Neural cell (in vitro differentiated cells): ENCODE measurements at regions not wholly inside any gene's neighbourhood (a gene's known extent, or its start where the extent isn't known, plus 50 kb on each side); places are given as distances from the start of the nearest gene placed in this dataset.
"Not testable (repeated sequence)": the region's sequence is repeated elsewhere in the genome, so short reads cannot be mapped to it uniquely, and the experiment has no call there.

Source experiments
- H2AFZ ChIP-seq: fragments of 200-600, 300-800 bp; sonication (generic), shearing (Covaris generic); 2 replicates; pipeline ENCODE4 v1.6.0; 2014; ENCODE audit warnings: low read depth, mild to moderate bottlenecking, antibody characterized with exemption, low read length, moderate library complexity
- H3F3A ChIP-seq: fragments of 200-600 bp; shearing (Covaris generic); 2 replicates; pipeline ENCODE4 v1.6.1; 2016; ENCODE audit warnings: mild to moderate bottlenecking, moderate library complexity, mixed read lengths, antibody characterized with exemption, low read length; ENCODE audit not compliant: insufficient read depth, poor library complexity, severe bottlenecking
- H3K27ac ChIP-seq: fragments of 200-600, 300-800 bp; sonication (generic), shearing (Covaris generic); 2 replicates; pipeline ENCODE4 v1.5.1; 2014; ENCODE audit warnings: mild to moderate bottlenecking, low read length, moderate library complexity
- H3K27me3 ChIP-seq: fragments of 300-800, 200-600 bp; sonication (generic), shearing (Covaris generic); 2 replicates; pipeline ENCODE4 v1.6.0; 2014; ENCODE audit warnings: mild to moderate bottlenecking, low read depth, low read length, moderate library complexity; ENCODE audit not compliant: insufficient read depth
- H3K36me3 ChIP-seq: fragments of 300-800, 200-600 bp; sonication (generic), shearing (Covaris generic); 2 replicates; pipeline ENCODE4 v1.5.1; 2014; ENCODE audit warnings: mild to moderate bottlenecking, antibody characterized with exemption, low read length, moderate library complexity; ENCODE audit not compliant: insufficient read depth
- H3K4me2 ChIP-seq: fragments of 300-800, 200-600 bp; sonication (generic), shearing (Covaris generic); 2 replicates; pipeline ENCODE4 v1.6.0; 2014; ENCODE audit warnings: mild to moderate bottlenecking, low read length
- H3K4me3 ChIP-seq: fragments of 300-800, 200-600 bp; sonication (generic), shearing (Covaris generic); 2 replicates; pipeline ENCODE4 v1.5.1; 2014; ENCODE audit warnings: mild to moderate bottlenecking, low read length, moderate library complexity
- H3K79me2 ChIP-seq: fragments of 200-600 bp; shearing (Covaris generic); replicated peaks from 2 replicates; pipeline ENCODE4 v1.6.0; 2014; ENCODE audit warnings: mild to moderate bottlenecking, low read length, moderate library complexity; ENCODE audit not compliant: insufficient read depth
- H3K9ac ChIP-seq: fragments of 300-800, 200-600 bp; sonication (generic), shearing (Covaris generic); 2 replicates; pipeline ENCODE4 v1.6.1; 2016; ENCODE audit warnings: mild to moderate bottlenecking, low read length, mixed read lengths
- H3K9me2 ChIP-seq: fragments of 200-600 bp; shearing (Covaris generic); 2 replicates; pipeline ENCODE4 v1.6.1; 2016; ENCODE audit warnings: mild to moderate bottlenecking, low read length, mixed read lengths; ENCODE audit not compliant: insufficient read depth
- H3K9me3 ChIP-seq: fragments of 200-600, 300-800 bp; sonication (generic), shearing (Covaris generic); 2 replicates; pipeline ENCODE4 v1.6.1; 2016; ENCODE audit warnings: mild to moderate bottlenecking, mixed run types, low read length, moderate library complexity, mixed read lengths
- H4K20me1 ChIP-seq: fragments of 200-600 bp; shearing (Covaris generic); 2 replicates; pipeline ENCODE4 v1.6.1; 2016; ENCODE audit warnings: mild to moderate bottlenecking, mixed run types; ENCODE audit not compliant: insufficient read depth
- EP300 ChIP-seq: fragments of 450-650 bp; conservative IDR thresholded peaks from 2 replicates; pipeline ENCODE4 v1.6.1; 2014; ENCODE audit warnings: antibody characterized with exemption, mild to moderate bottlenecking, moderate library complexity; ENCODE audit not compliant: poor library complexity, severe bottlenecking
- EZH2 ChIP-seq: fragments of 200-600, 300-800 bp; shearing (Covaris generic), sonication (generic); IDR thresholded peaks from 2 replicates; pipeline ENCODE4 v1.6.1; 2014; ENCODE audit warnings: antibody characterized with exemption, low read length, borderline replicate concordance, mild to moderate bottlenecking; ENCODE audit not compliant: insufficient read depth, poor library complexity, severe bottlenecking
- MXI1 ChIP-seq: fragments of 450-650 bp; conservative IDR thresholded peaks from 2 replicates; pipeline ENCODE4 v1.6.1; 2014; ENCODE audit warnings: antibody characterized with exemption, mild to moderate bottlenecking; ENCODE audit not compliant: poor library complexity, severe bottlenecking
- POLR2AphosphoS5 ChIP-seq: IDR thresholded peaks from 2 replicates; pipeline ENCODE4 v1.6.1; 2012
- RAD21 ChIP-seq: fragments of 450-650 bp; conservative IDR thresholded peaks from 2 replicates; pipeline ENCODE4 v1.6.1; 2014; ENCODE audit warnings: antibody characterized with exemption, mild to moderate bottlenecking, moderate library complexity
- SMC3 ChIP-seq: fragments of 450-650 bp; conservative IDR thresholded peaks from 2 replicates; pipeline ENCODE4 v1.6.1; 2014; ENCODE audit warnings: antibody characterized with exemption, mild to moderate bottlenecking, moderate library complexity; ENCODE audit not compliant: poor library complexity
- TAF1 ChIP-seq: IDR thresholded peaks from 2 replicates; pipeline ENCODE4 v1.6.1; 2012; ENCODE audit warnings: low read depth
- TF ChIP-seq, protein P1 (sequence below): IDR thresholded peaks from 2 replicates; pipeline ENCODE4 v1.6.1; 2012; ENCODE audit warnings: borderline replicate concordance
- TF ChIP-seq, protein P2 (sequence below): fragments of 450-650 bp; IDR thresholded peaks from 2 replicates; pipeline ENCODE4 v1.5.1; 2014; ENCODE audit warnings: antibody characterized with exemption, mild to moderate bottlenecking, moderate library complexity; ENCODE audit not compliant: poor library complexity, severe bottlenecking

DNA sequence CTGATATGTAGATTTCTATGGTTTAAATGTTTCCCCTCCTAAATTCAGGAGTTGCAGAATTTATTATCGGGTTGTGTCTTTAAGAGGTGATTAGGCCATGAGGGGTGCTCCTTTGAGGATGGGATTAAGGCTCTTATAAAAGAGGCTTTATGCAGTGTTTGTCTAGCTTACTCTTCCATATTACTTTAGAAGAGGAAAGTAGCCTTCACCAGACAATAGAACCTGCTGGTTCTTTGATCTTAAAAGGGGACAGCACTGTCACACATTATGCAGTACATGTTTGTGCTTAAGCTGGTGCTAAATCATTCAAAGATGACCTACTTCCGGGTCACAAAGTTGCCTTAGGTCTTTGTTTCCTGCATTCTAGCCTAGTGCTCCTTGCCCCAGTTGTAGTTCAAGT, 81.0 kb downstream of the CPXCR1 start:
- H2AFZ ChIP-seq: no peak overlapping the region
- no peaks in the 10 kb centered on the region for H3K36me3 ChIP-seq
- TF ChIP-seq POLR2AphosphoS5 (no peak), SMC3 (no peak), EZH2 (no peak), MXI1 (no peak), RAD21 (no peak), EP300 (no peak), TAF1 (no peak)
- TF ChIP-seq, protein P1, sequence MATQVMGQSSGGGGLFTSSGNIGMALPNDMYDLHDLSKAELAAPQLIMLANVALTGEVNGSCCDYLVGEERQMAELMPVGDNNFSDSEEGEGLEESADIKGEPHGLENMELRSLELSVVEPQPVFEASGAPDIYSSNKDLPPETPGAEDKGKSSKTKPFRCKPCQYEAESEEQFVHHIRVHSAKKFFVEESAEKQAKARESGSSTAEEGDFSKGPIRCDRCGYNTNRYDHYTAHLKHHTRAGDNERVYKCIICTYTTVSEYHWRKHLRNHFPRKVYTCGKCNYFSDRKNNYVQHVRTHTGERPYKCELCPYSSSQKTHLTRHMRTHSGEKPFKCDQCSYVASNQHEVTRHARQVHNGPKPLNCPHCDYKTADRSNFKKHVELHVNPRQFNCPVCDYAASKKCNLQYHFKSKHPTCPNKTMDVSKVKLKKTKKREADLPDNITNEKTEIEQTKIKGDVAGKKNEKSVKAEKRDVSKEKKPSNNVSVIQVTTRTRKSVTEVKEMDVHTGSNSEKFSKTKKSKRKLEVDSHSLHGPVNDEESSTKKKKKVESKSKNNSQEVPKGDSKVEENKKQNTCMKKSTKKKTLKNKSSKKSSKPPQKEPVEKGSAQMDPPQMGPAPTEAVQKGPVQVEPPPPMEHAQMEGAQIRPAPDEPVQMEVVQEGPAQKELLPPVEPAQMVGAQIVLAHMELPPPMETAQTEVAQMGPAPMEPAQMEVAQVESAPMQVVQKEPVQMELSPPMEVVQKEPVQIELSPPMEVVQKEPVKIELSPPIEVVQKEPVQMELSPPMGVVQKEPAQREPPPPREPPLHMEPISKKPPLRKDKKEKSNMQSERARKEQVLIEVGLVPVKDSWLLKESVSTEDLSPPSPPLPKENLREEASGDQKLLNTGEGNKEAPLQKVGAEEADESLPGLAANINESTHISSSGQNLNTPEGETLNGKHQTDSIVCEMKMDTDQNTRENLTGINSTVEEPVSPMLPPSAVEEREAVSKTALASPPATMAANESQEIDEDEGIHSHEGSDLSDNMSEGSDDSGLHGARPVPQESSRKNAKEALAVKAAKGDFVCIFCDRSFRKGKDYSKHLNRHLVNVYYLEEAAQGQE: no peak
- TF ChIP-seq, protein P2, sequence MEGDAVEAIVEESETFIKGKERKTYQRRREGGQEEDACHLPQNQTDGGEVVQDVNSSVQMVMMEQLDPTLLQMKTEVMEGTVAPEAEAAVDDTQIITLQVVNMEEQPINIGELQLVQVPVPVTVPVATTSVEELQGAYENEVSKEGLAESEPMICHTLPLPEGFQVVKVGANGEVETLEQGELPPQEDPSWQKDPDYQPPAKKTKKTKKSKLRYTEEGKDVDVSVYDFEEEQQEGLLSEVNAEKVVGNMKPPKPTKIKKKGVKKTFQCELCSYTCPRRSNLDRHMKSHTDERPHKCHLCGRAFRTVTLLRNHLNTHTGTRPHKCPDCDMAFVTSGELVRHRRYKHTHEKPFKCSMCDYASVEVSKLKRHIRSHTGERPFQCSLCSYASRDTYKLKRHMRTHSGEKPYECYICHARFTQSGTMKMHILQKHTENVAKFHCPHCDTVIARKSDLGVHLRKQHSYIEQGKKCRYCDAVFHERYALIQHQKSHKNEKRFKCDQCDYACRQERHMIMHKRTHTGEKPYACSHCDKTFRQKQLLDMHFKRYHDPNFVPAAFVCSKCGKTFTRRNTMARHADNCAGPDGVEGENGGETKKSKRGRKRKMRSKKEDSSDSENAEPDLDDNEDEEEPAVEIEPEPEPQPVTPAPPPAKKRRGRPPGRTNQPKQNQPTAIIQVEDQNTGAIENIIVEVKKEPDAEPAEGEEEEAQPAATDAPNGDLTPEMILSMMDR: no peak
- no peaks in the 10 kb centered on the region for H3K9me2 ChIP-seq
- H3K79me2 ChIP-seq: no peaks in the 10 kb centered on the region
- no peak overlapping the region for H3K4me3 ChIP-seq
- no peak overlapping the region for H3K27ac ChIP-seq
- no peaks in the 10 kb centered on the region for H3F3A ChIP-seq
- no peak overlapping the region for H3K9ac ChIP-seq
- no peaks in the 10 kb centered on the region for H3K9me3 ChIP-seq
- H3K4me2 ChIP-seq: no peak overlapping the region
- no peaks in the 10 kb centered on the region for H3K27me3 ChIP-seq
- H4K20me1 ChIP-seq: no peaks in the 10 kb centered on the region

DNA sequence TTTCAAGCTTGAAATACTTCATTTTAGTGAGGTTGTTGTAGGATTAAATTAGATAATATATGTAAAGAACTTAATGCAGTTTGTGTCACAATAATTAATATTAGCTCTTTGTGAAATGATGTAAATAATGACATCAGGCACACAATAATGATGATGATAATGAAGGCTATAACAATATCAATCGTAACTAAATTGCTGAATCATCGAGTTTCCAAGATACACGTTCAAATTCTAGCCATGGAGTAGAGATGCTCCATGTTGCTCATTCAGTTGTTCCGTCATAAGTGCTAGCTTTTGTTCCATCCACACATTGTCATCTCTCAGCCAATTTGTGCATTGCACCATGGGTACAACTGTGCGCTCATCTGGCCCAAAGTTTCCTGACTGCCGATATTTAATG, 83.1 kb downstream of the CPXCR1 start:
- H3K36me3 ChIP-seq: no peaks in the 10 kb centered on the region
- H3K79me2 ChIP-seq: no peaks in the 10 kb centered on the region
- no peak for TF ChIP-seq TAF1
- TF ChIP-seq, protein P1: no peak
- H3K9ac ChIP-seq: no peak overlapping the region
- no peaks in the 10 kb centered on the region for H3F3A ChIP-seq
- no peak overlapping the region for H3K27ac ChIP-seq
- no peak overlapping the region for H3K4me3 ChIP-seq
- no peak overlapping the region for H3K4me2 ChIP-seq
- H3K9me3 ChIP-seq: no peaks in the 10 kb centered on the region
- no peaks in the 10 kb centered on the region for H3K9me2 ChIP-seq
- no peaks in the 10 kb centered on the region for H3K27me3 ChIP-seq
- H2AFZ ChIP-seq: no peak overlapping the region
- H4K20me1 ChIP-seq: no peaks in the 10 kb centered on the region

DNA sequence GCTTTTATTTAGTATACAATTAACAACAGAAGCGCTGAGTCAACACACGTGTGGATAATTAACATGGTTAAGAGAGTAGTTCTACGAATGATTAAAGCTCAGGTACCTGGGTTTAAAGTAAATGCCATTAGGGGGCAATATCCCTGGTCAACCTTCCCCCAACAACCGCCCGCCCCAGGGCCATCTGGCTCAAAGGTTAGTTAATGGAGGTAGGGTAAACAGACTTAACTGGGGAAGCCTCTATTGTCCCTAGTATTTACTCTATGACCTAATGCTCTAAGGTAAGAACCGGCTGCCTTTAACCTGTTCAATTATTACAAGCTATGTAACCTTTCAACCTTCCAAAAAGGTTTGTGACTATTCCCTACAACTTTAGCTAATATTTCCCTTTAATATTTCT, 90.7 kb downstream of the CPXCR1 start:
- not testable (repeated sequence) for H3K9me2 ChIP-seq, H3K4me3 ChIP-seq, H2AFZ ChIP-seq, H3K9ac ChIP-seq, H4K20me1 ChIP-seq, H3F3A ChIP-seq, H3K27ac ChIP-seq, H3K9me3 ChIP-seq, H3K4me2 ChIP-seq, H3K79me2 ChIP-seq, H3K36me3 ChIP-seq, H3K27me3 ChIP-seq
